GM21515 (cell line): ENCODE measurements at regions not wholly inside any gene's neighbourhood (a gene's known extent, or its start where the extent isn't known, plus 50 kb on each side); places are given as distances from the start of the nearest gene placed in this dataset.
"Not testable (repeated sequence)": the region's sequence is repeated elsewhere in the genome, so short reads cannot be mapped to it uniquely, and the experiment has no call there.

Experiments
- ATAC-seq: cut with Tn5 transposase; IDR thresholded peaks from one replicate; pipeline ENCODE4 v1.9.1; 2021; ENCODE audit not compliant: unreplicated experiment

- no peak for ATAC-seq
These were observed 95.1 kb upstream of the TMEM178A start for GRCh38 chr2:39570614-39571013.

- ATAC-seq: no peak
These were observed 94.5 kb upstream of the TMEM178A start for GRCh38 chr2:39571111-39571731.

- no peak for ATAC-seq
These were observed 92.4 kb upstream of the TMEM178A start for GRCh38 chr2:39573276-39573675.

- ATAC-seq: no peak
These were observed 83.9 kb upstream of the TMEM178A start for GRCh38 chr2:39581866-39582265.

GRCh38 chr2:39583213-39583612 lies 82.5 kb upstream of the TMEM178A start:
- ATAC-seq: no peak

GRCh38 chr2:39583781-39584180 lies 81.9 kb upstream of the TMEM178A start:
- ATAC-seq: no peak

GRCh38 chr2:39584283-39584965 lies 81.3 kb upstream of the TMEM178A start:
- ATAC-seq: no peak

- ATAC-seq: not testable (repeated sequence)
These were observed 80.2 kb upstream of the TMEM178A start for GRCh38 chr2:39585531-39585930.

- ATAC-seq: no peak
These were observed 78.5 kb upstream of the TMEM178A start for GRCh38 chr2:39587168-39587567.

- ATAC-seq: no peak
These were observed 78.1 kb upstream of the TMEM178A start for GRCh38 chr2:39587641-39588040.

- no peak for ATAC-seq
These were observed 72.0 kb upstream of the TMEM178A start for GRCh38 chr2:39593439-39594393.

GRCh38 chr2:39595116-39595515 lies 70.6 kb upstream of the TMEM178A start:
- ATAC-seq: no peak

- ATAC-seq: no peak
These were observed 68.4 kb upstream of the TMEM178A start for GRCh38 chr2:39597314-39597713.

- no peak for ATAC-seq
These were observed 63.1 kb upstream of the TMEM178A start for GRCh38 chr2:39602616-39603015.

GRCh38 chr2:39603436-39603835 lies 62.3 kb upstream of the TMEM178A start:
- ATAC-seq: no peak

- ATAC-seq: no peak
These were observed 60.9 kb upstream of the TMEM178A start for GRCh38 chr2:39604866-39605265.

- ATAC-seq: no peak
These were observed 59.1 kb upstream of the TMEM178A start for GRCh38 chr2:39606585-39606984.

- ATAC-seq: no peak
These were observed 58.0 kb upstream of the TMEM178A start for GRCh38 chr2:39607538-39608262.

GRCh38 chr2:39608263-39608575 lies 57.5 kb upstream of the TMEM178A start:
- ATAC-seq: no peak

GRCh38 chr2:39608686-39609441 lies 56.9 kb upstream of the TMEM178A start:
- no peak for ATAC-seq

GRCh38 chr2:39609917-39610316 lies 55.8 kb upstream of the TMEM178A start:
- no peak for ATAC-seq
